ENCODE measurements at regions not wholly inside any gene's neighbourhood (a gene's known extent, or its start where the extent isn't known, plus 50 kb on each side); places are given as distances from the start of the nearest gene placed in this dataset.
A peak's percentile ranks its signal among the peaks of the same experiment; 100 is the strongest.
"Not testable (repeated sequence)": the region's sequence is repeated elsewhere in the genome, so short reads cannot be mapped to it uniquely, and the experiment has no call there.

- H3K4me1 Mint-ChIP-seq; ATAC-seq; H3K4me3 Mint-ChIP-seq; intact Hi-C loops (cut with DNase I, micrococcal nuclease); H3K27me3 Mint-ChIP-seq; H3K27ac Mint-ChIP-seq; DNase-seq; CTCF ChIA-PET; POLR2A ChIA-PET; H3K36me3 Mint-ChIP-seq (ENCODE audit: low read depth); H3K9me3 Mint-ChIP-seq (ENCODE audit: low read depth): not testable (repeated sequence)
Measured at GRCh38 chr22:10526079-10526478, 5001.9 kb upstream of the OR11H1 start.

- DNase-seq, H3K4me3 Mint-ChIP-seq, POLR2A ChIA-PET: not testable (repeated sequence)
Measured at GRCh38 chr22:10531141-10531540, 4996.9 kb upstream of the OR11H1 start.

GRCh38 chr22:10572531-10572930 lies 4955.5 kb upstream of the OR11H1 start:
- H3K27me3 Mint-ChIP-seq; POLR2A ChIA-PET; intact Hi-C loops (cut with DNase I, micrococcal nuclease); DNase-seq; H3K4me3 Mint-ChIP-seq; H3K27ac Mint-ChIP-seq; H3K4me1 Mint-ChIP-seq; H3K36me3 Mint-ChIP-seq (ENCODE audit: low read depth); CTCF ChIA-PET; H3K9me3 Mint-ChIP-seq (ENCODE audit: low read depth); ATAC-seq: not testable (repeated sequence)

More at GRCh38 chr22:10531141-10531540, 4996.9 kb upstream of the OR11H1 start:
- H3K27me3 Mint-ChIP-seq; CTCF ChIA-PET; intact Hi-C loops (cut with DNase I, micrococcal nuclease); H3K9me3 Mint-ChIP-seq (ENCODE audit: low read depth); ATAC-seq; H3K27ac Mint-ChIP-seq; H3K36me3 Mint-ChIP-seq (ENCODE audit: low read depth); H3K4me1 Mint-ChIP-seq: not testable (repeated sequence)

GRCh38 chr22:10601071-10601470 lies 4926.9 kb upstream of the OR11H1 start:
- CTCF ChIA-PET; POLR2A ChIA-PET; H3K36me3 Mint-ChIP-seq (ENCODE audit: low read depth); H3K27me3 Mint-ChIP-seq; H3K9me3 Mint-ChIP-seq (ENCODE audit: low read depth); intact Hi-C loops (cut with DNase I, micrococcal nuclease); H3K4me1 Mint-ChIP-seq; DNase-seq; H3K27ac Mint-ChIP-seq; H3K4me3 Mint-ChIP-seq: not testable (repeated sequence)
- peak; percentile 36 for ATAC-seq

GRCh38 chr22:10631961-10632360 lies 4896.0 kb upstream of the OR11H1 start:
- DNase-seq; CTCF ChIA-PET; intact Hi-C loops (cut with DNase I, micrococcal nuclease); H3K27me3 Mint-ChIP-seq; H3K27ac Mint-ChIP-seq; H3K36me3 Mint-ChIP-seq (ENCODE audit: low read depth); H3K4me1 Mint-ChIP-seq; H3K9me3 Mint-ChIP-seq (ENCODE audit: low read depth); ATAC-seq; POLR2A ChIA-PET; H3K4me3 Mint-ChIP-seq: not testable (repeated sequence)

GRCh38 chr22:10635341-10635740 lies 4892.7 kb upstream of the OR11H1 start:
- DNase-seq; CTCF ChIA-PET; H3K27ac Mint-ChIP-seq; POLR2A ChIA-PET; ATAC-seq; intact Hi-C loops (cut with DNase I, micrococcal nuclease); H3K4me1 Mint-ChIP-seq; H3K9me3 Mint-ChIP-seq (ENCODE audit: low read depth); H3K36me3 Mint-ChIP-seq (ENCODE audit: low read depth); H3K27me3 Mint-ChIP-seq; H3K4me3 Mint-ChIP-seq: not testable (repeated sequence)

- ATAC-seq; H3K4me1 Mint-ChIP-seq; H3K27me3 Mint-ChIP-seq; H3K4me3 Mint-ChIP-seq; CTCF ChIA-PET; intact Hi-C loops (cut with DNase I, micrococcal nuclease); H3K36me3 Mint-ChIP-seq (ENCODE audit: low read depth); POLR2A ChIA-PET; H3K9me3 Mint-ChIP-seq (ENCODE audit: low read depth); DNase-seq; H3K27ac Mint-ChIP-seq: not testable (repeated sequence)
Measured at GRCh38 chr22:10662818-10663217, 4865.2 kb upstream of the OR11H1 start.

GRCh38 chr22:10673065-10673464 lies 4854.9 kb upstream of the OR11H1 start:
- DNase-seq; H3K9me3 Mint-ChIP-seq (ENCODE audit: low read depth); H3K36me3 Mint-ChIP-seq (ENCODE audit: low read depth); H3K27ac Mint-ChIP-seq; POLR2A ChIA-PET; intact Hi-C loops (cut with DNase I, micrococcal nuclease); CTCF ChIA-PET; ATAC-seq; H3K4me1 Mint-ChIP-seq; H3K4me3 Mint-ChIP-seq; H3K27me3 Mint-ChIP-seq: not testable (repeated sequence)

GRCh38 chr22:10678720-10679119 lies 4849.3 kb upstream of the OR11H1 start:
- H3K27me3 Mint-ChIP-seq; H3K4me3 Mint-ChIP-seq; CTCF ChIA-PET; H3K27ac Mint-ChIP-seq; POLR2A ChIA-PET; H3K9me3 Mint-ChIP-seq (ENCODE audit: low read depth); H3K4me1 Mint-ChIP-seq; H3K36me3 Mint-ChIP-seq (ENCODE audit: low read depth); ATAC-seq; intact Hi-C loops (cut with DNase I, micrococcal nuclease); DNase-seq: not testable (repeated sequence)

GRCh38 chr22:10685436-10685835 lies 4842.6 kb upstream of the OR11H1 start:
- H3K27me3 Mint-ChIP-seq; H3K36me3 Mint-ChIP-seq (ENCODE audit: low read depth); DNase-seq; POLR2A ChIA-PET; H3K4me3 Mint-ChIP-seq; H3K4me1 Mint-ChIP-seq; intact Hi-C loops (cut with DNase I, micrococcal nuclease); ATAC-seq; H3K27ac Mint-ChIP-seq; H3K9me3 Mint-ChIP-seq (ENCODE audit: low read depth); CTCF ChIA-PET: not testable (repeated sequence)

GRCh38 chr22:10687256-10687655 lies 4840.7 kb upstream of the OR11H1 start:
- CTCF ChIA-PET; H3K4me1 Mint-ChIP-seq; H3K27ac Mint-ChIP-seq; H3K9me3 Mint-ChIP-seq (ENCODE audit: low read depth); DNase-seq; H3K27me3 Mint-ChIP-seq; H3K4me3 Mint-ChIP-seq; H3K36me3 Mint-ChIP-seq (ENCODE audit: low read depth); POLR2A ChIA-PET; ATAC-seq; intact Hi-C loops (cut with DNase I, micrococcal nuclease): not testable (repeated sequence)

- H3K27ac Mint-ChIP-seq; H3K4me1 Mint-ChIP-seq; H3K36me3 Mint-ChIP-seq (ENCODE audit: low read depth); intact Hi-C loops (cut with DNase I, micrococcal nuclease); ATAC-seq; DNase-seq; CTCF ChIA-PET; H3K4me3 Mint-ChIP-seq; H3K27me3 Mint-ChIP-seq; H3K9me3 Mint-ChIP-seq (ENCODE audit: low read depth); POLR2A ChIA-PET: not testable (repeated sequence)
Measured at GRCh38 chr22:10698836-10699235, 4829.2 kb upstream of the OR11H1 start.
